H1 (cell line): ENCODE measurements at regions not wholly inside any gene's neighbourhood (a gene's known extent, or its start where the extent isn't known, plus 50 kb on each side); places are given as distances from the start of the nearest gene placed in this dataset.

Source experiments
- BRCA1 ChIP-seq: IDR thresholded peaks from 2 replicates; pipeline ENCODE4 v1.6.1; 2012; ENCODE audit warnings: low read depth, low read length, improper control_type of control experiment
- CBX8 ChIP-seq: fragments of 300-800, 300-1000 bp; sonication (generic); IDR thresholded peaks from 2 replicates; pipeline ENCODE4 v1.7.1; 2016; ENCODE audit warnings: low read depth, low read length, borderline replicate concordance
- EZH2 ChIP-seq: fragments of 200-600 bp; sonication (generic); IDR thresholded peaks from 2 replicates; pipeline ENCODE4 v1.7.1; 2012; ENCODE audit warnings: low read depth, mild to moderate bottlenecking, moderate library complexity, low read length, inconsistent platforms; ENCODE audit not compliant: severe bottlenecking
- POLR2A ChIP-seq, 2 experiments: IDR thresholded peaks; 1 replicate in 1 of 2; 2 replicates in 1 of 2; pipeline ENCODE4 v1.6.1; 2011; ENCODE audit warnings: low read depth in 2 of 2, low read length in 2 of 2, mild to moderate bottlenecking in 2 of 2; ENCODE audit errors: control extremely low read depth in 1 of 2
- POLR2AphosphoS5 ChIP-seq: IDR thresholded peaks from 2 replicates; pipeline ENCODE4 v1.6.1; 2011; ENCODE audit warnings: low read depth, low read length
- POU5F1 ChIP-seq: IDR thresholded peaks from 2 replicates; pipeline ENCODE4 v1.6.1; 2011; ENCODE audit warnings: low read depth, mild to moderate bottlenecking, low read length, moderate library complexity
- RFX5 ChIP-seq: IDR thresholded peaks from 2 replicates; pipeline ENCODE4 v1.6.1; 2011; ENCODE audit warnings: low read depth, low read length, improper control_type of control experiment, borderline replicate concordance
- SIN3A ChIP-seq, 2 experiments: IDR thresholded peaks in 1 of 2; conservative IDR thresholded peaks in 1 of 2; 2 replicates each; pipeline ENCODE4 v1.6.1; 2011 to 2012; ENCODE audit warnings: low read length in 2 of 2, improper control_type of control experiment in 1 of 2, low read depth in 1 of 2, mild to moderate bottlenecking in 1 of 2
- TF ChIP-seq, protein P1 (sequence below): IDR thresholded peaks from 2 replicates; pipeline ENCODE4 v1.6.1; 2011; ENCODE audit warnings: low read length, improper control_type of control experiment
- TF ChIP-seq, protein P2 (sequence below), 3 experiments: IDR thresholded peaks; 1 replicate in 2 of 3; 2 replicates in 1 of 3; pipeline versions ENCODE4 v1.5.1 to v1.6.1; 2011; ENCODE audit warnings: low read length in 3 of 3, mild to moderate bottlenecking in 3 of 3, inconsistent platforms in 2 of 3, low read depth in 1 of 3, moderate library complexity in 1 of 3; ENCODE audit not compliant: insufficient read depth in 1 of 3; ENCODE audit errors: control extremely low read depth in 1 of 3
- TF ChIP-seq, protein P3 (sequence below): IDR thresholded peaks from 2 replicates; pipeline ENCODE4 v1.6.1; 2012; ENCODE audit warnings: inconsistent platforms

DNA sequence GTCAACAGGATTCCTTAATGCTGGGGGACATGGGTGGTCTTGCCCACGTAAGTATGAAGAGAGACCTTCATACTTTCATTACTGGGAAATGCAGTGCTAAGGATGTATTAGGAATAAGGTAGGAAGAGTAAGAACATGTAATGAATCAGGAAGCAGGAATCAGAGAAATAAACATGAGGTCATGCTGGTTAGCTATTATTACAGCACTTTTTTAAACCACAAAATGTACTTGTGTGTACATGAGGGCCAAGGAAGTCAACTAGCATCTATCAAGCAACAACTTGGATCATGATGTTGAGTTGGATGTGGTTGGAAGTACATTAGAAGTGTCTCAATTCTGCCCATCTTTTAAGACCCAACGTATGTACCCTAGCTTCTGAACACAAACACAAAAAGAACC, 63.5 kb upstream of the E2F3 start:
- no peak for TF ChIP-seq EZH2
- TF ChIP-seq POLR2A (IDR thresholded peaks at IDR 0.05; ENCODE audit: control extremely low read depth in 1 of 2, low read depth in 2 of 2, low read length in 2 of 2) = no peak
- TF ChIP-seq POLR2AphosphoS5 = no peak
- no peak for TF ChIP-seq BRCA1
- TF ChIP-seq CBX8 = no peak
- TF ChIP-seq, protein P1, sequence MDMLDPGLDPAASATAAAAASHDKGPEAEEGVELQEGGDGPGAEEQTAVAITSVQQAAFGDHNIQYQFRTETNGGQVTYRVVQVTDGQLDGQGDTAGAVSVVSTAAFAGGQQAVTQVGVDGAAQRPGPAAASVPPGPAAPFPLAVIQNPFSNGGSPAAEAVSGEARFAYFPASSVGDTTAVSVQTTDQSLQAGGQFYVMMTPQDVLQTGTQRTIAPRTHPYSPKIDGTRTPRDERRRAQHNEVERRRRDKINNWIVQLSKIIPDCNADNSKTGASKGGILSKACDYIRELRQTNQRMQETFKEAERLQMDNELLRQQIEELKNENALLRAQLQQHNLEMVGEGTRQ = no peak
- TF ChIP-seq, protein P2, sequence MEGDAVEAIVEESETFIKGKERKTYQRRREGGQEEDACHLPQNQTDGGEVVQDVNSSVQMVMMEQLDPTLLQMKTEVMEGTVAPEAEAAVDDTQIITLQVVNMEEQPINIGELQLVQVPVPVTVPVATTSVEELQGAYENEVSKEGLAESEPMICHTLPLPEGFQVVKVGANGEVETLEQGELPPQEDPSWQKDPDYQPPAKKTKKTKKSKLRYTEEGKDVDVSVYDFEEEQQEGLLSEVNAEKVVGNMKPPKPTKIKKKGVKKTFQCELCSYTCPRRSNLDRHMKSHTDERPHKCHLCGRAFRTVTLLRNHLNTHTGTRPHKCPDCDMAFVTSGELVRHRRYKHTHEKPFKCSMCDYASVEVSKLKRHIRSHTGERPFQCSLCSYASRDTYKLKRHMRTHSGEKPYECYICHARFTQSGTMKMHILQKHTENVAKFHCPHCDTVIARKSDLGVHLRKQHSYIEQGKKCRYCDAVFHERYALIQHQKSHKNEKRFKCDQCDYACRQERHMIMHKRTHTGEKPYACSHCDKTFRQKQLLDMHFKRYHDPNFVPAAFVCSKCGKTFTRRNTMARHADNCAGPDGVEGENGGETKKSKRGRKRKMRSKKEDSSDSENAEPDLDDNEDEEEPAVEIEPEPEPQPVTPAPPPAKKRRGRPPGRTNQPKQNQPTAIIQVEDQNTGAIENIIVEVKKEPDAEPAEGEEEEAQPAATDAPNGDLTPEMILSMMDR (IDR thresholded peaks at IDR 0.05; ENCODE audit: control extremely low read depth in 1 of 3, insufficient read depth in 1 of 3, low read depth in 1 of 3, low read length in 3 of 3) = no peak
- TF ChIP-seq RFX5 = no peak
- TF ChIP-seq, protein P3, sequence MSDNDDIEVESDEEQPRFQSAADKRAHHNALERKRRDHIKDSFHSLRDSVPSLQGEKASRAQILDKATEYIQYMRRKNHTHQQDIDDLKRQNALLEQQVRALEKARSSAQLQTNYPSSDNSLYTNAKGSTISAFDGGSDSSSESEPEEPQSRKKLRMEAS = no peak
- no peak for TF ChIP-seq POU5F1
- TF ChIP-seq SIN3A (conservative IDR thresholded peaks at IDR 0.05 in 1 of 2, IDR thresholded peaks at IDR 0.05 in 1 of 2; ENCODE audit: low read depth in 1 of 2, low read length in 2 of 2) = no peak
